ENCODE measurements at regions not wholly inside any gene's neighbourhood (a gene's known extent, or its start where the extent isn't known, plus 50 kb on each side); places are given as distances from the start of the nearest gene placed in this dataset.

- TF ChIP-seq CTCF (IDR thresholded peaks at IDR 0.05; ENCODE audit: low read depth, low read length): no peak
- no peak for DNase-seq (ENCODE audit: extremely low read depth, low read depth)
Measured at GRCh38 chr9:87010626-87011025, 63.3 kb upstream of the GAS1 start.

GRCh38 chr9:87011551-87011950, 64.2 kb upstream of the GAS1 start:
- TF ChIP-seq CTCF (IDR thresholded peaks at IDR 0.05; ENCODE audit: low read depth, low read length): no peak
- DNase-seq (ENCODE audit: extremely low read depth, low read depth): no peak

- no peak for DNase-seq (ENCODE audit: extremely low read depth, low read depth)
- TF ChIP-seq CTCF (IDR thresholded peaks at IDR 0.05; ENCODE audit: low read depth, low read length): no peak
Measured at GRCh38 chr9:87013490-87013889, 66.2 kb upstream of the GAS1 start.

GRCh38 chr9:87014436-87014835, 67.1 kb upstream of the GAS1 start:
- DNase-seq (ENCODE audit: extremely low read depth, low read depth): no peak
- TF ChIP-seq CTCF (IDR thresholded peaks at IDR 0.05; ENCODE audit: low read depth, low read length): no peak

GRCh38 chr9:87016681-87017080, 69.4 kb upstream of the GAS1 start:
- no peak for DNase-seq (ENCODE audit: extremely low read depth, low read depth)
- TF ChIP-seq CTCF (IDR thresholded peaks at IDR 0.05; ENCODE audit: low read depth, low read length): no peak

- no peak for DNase-seq (ENCODE audit: extremely low read depth, low read depth)
- no peak for TF ChIP-seq CTCF (IDR thresholded peaks at IDR 0.05; ENCODE audit: low read depth, low read length)
Measured at GRCh38 chr9:87020169-87020950, 73.1 kb upstream of the GAS1 start.

GRCh38 chr9:87022178-87022577, 74.9 kb upstream of the GAS1 start:
- DNase-seq (ENCODE audit: extremely low read depth, low read depth): no peak
- TF ChIP-seq CTCF (IDR thresholded peaks at IDR 0.05; ENCODE audit: low read depth, low read length): no peak

Data from AG09319 (cell line).